GM12864 (cell line): ENCODE measurements at regions not wholly inside any gene's neighbourhood (a gene's known extent, or its start where the extent isn't known, plus 50 kb on each side); places are given as distances from the start of the nearest gene placed in this dataset.

Source experiments
- DNase-seq: peaks from one replicate; pipeline ENCODE4 v3.0.0-alpha.2; 2011; ENCODE audit warnings: low read depth
- H3K4me3 ChIP-seq: 2 replicates; pipeline ENCODE4 v1.5.1; 2011; ENCODE audit warnings: mild to moderate bottlenecking, low read depth, low read length, control low read depth
- CTCF ChIP-seq: IDR thresholded peaks from 2 replicates; pipeline ENCODE4 v1.5.1; 2011; ENCODE audit warnings: low read depth, mild to moderate bottlenecking, moderate library complexity, low read length, control low read depth, inconsistent platforms; ENCODE audit errors: missing control alignments

DNA sequence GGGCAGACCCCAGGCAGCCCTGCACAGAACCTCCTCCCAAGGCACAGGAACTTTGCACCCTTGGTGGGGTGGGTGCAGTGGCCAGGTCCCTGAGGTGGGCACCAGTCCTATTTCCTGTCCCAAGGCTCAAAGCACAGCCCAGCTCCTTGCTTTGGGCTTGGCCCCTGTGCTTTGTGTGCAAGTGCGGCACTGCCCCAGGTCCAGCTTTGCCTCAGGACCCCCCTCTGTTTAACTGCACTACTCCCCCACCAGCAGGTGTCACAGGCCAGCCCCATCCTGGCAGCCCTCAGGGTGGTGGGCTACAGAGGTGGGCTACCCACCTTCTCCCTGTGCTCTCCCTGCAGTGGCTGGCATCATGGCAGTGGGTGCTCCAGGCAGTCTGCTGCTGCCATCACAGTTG, 2469.0 kb downstream of the PCDH7 start:
- H3K4me3 ChIP-seq: no peak overlapping the region
- TF ChIP-seq CTCF: no peak
- no peak for DNase-seq

- DNase-seq: no peak
- no peak overlapping the region for H3K4me3 ChIP-seq
- TF ChIP-seq CTCF: no peak
These were observed 2472.9 kb downstream of the PCDH7 start for GRCh38 chr4:33193109-33193508.

- no peak for DNase-seq
- TF ChIP-seq CTCF: no peak
These were observed 2480.2 kb downstream of the PCDH7 start for GRCh38 chr4:33200377-33200776.

DNA sequence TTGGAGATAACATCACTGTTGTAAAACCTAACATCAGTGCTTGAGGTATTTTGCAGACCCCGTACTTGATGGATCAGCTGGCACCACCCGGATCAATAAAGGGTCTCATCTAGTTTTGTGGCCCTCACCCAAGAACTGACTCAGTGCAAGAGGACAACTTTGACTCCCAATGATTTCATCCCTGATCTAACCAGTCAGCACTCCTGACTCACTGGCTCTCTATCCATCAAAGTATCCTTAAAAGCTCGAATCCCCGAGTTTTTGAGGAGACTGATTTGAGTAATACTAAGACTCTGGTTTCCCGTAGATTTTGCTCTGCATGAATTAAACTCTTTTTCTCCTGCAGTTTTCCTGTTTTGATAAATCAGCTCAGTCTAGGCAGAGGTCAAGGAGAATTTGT, 2498.1 kb downstream of the PCDH7 start:
- no peak for TF ChIP-seq CTCF
- DNase-seq: no peak
- no peak overlapping the region for H3K4me3 ChIP-seq

More at GRCh38 chr4:33200377-33200776, 2480.2 kb downstream of the PCDH7 start:
- no peak overlapping the region for H3K4me3 ChIP-seq

- H3K4me3 ChIP-seq: no peak overlapping the region
- no peak for DNase-seq
- no peak for TF ChIP-seq CTCF
These were observed 2506.0 kb downstream of the PCDH7 start for GRCh38 chr4:33226133-33226532.

DNA sequence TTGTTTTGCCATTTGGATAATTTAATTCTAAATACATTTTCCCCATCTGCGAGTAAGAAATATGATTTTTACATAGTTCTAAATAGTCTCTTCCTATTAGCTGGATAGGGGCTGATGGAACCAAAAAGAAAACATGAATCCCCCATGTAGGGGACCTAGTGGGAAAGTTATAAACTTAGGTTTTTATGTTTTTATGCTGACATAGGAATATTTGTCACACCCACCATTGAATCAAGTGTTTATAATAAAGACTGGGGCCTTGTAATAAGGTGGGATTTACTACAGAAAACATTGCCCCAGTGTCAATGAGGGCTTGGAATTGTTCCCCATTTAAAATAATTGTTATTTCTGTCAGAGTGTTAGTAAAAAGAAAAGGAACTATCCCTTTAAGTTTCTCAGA, 2506.6 kb downstream of the PCDH7 start:
- DNase-seq: no peak
- H3K4me3 ChIP-seq: no peak overlapping the region
- no peak for TF ChIP-seq CTCF

DNA sequence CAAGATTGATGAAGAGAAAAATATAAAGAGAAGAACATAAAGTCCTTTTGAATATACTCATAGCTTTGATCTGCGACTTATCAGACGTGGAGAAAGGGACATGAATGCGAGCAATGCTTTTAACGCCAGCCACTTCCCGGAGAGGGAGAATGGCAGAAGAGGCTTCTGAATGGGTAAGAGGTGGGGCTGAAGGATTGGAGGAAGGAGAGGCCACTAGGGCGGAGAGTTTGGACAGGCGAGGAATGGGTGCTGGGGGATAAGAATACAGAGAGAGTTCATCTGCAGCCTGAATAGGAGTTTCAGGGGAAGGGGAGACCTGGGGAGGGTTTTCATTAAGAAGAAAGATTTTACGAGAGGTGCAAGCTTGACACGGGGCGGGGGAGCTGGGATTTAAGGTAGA, 2534.9 kb downstream of the PCDH7 start:
- no peak for DNase-seq
- TF ChIP-seq CTCF: no peak
- no peak overlapping the region for H3K4me3 ChIP-seq
